G401 (cell line): ENCODE measurements at regions not wholly inside any gene's neighbourhood (a gene's known extent, or its start where the extent isn't known, plus 50 kb on each side); places are given as distances from the start of the nearest gene placed in this dataset.

Experiments used
- DNase-seq: peaks from one replicate; pipeline ENCODE4 v3.0.0-alpha.2; 2015; ENCODE audit warnings: low spot score
- in situ Hi-C: cut with HindIII; loops from 2 replicates; pipeline ENCODE4 v1.10.0; 2016; ENCODE audit warnings: low sequenced_read_pairs, mixed read lengths

DNA sequence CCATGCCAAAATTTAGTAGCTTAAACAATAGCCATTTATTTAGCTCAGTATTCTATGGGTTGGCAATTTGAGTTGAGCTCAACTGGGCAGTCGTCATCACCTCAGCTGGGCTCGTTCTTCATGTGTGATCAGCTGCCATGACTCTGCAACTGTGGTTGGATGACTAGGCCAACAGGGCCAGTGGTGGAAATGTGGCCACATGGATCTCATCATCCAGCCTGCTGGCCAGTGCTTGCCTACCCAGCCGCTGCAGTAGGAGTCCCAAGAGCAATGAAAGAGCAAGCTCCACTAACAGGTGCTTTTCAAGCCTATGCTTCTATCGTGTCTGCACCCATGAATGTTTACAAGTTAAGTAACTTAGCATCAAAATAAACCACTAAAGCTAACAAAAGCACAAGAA is 158.0 kb downstream of the ATPSCKMT start:
- in situ Hi-C loops: no loop called here

DNA sequence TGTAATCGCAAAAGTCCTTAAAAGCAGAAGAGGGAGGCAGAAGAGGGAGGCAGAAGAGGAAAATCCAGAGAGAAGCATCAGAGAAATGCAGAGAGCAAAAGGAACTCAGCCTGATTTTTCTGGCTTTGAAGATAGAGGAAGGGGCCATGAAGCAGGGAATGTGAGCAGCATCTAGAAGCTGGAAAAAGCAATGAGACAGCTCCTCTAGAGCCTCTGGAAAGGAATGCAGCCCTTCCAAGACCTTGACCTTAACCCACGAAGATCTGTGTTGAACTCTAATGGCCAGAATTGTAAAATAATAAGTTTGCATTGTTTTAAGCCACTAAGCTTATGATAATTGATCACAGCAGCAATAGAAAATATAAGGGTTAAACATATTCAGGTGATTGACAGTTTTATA is 159.6 kb downstream of the ATPSCKMT start:
- no peak for DNase-seq
- in situ Hi-C loops: no loop called here

More for the DNA sequence above, 158.0 kb downstream of the ATPSCKMT start:
- no peak for DNase-seq

DNA sequence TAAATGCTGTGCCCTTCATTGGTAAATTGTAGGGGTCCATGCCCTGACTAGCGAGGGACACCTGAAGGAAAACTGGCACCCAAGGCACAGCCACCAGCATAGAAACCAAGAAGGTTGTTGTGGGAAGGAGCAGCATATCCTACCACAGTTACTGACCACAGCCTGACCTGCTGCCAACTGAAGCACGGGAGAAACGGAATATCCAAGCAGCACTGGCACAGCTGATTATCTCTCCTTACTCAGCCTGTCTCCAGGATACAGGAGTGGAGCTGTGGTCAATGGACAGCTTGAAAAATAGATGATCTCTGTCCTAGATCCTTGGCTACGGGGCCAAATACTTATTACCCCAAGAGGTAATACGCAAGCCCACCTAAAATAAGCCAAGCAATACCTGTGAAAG is 164.5 kb downstream of the ATPSCKMT start:
- in situ Hi-C loops: no loop called here
- DNase-seq: no peak

DNA sequence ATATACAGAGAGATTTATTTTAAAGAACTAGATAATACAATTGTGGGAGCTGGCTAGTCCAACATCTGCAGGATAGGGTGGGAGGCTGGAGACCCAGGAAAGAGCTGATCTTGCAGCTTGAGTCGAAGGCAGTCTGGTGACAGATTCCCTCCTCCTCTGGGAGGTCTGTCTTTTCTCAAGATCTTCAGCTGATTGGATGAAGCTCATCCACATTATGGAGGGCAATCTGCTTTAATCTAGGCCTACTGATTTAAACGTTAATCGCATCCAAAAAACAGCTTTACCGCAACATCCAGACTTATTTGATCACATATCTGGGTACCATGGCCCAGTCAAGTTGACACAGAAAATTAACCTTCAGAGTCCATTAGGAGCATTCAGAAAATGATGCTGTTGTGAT is 168.1 kb downstream of the ATPSCKMT start:
- DNase-seq: no peak
- in situ Hi-C loops: no loop called here

DNA sequence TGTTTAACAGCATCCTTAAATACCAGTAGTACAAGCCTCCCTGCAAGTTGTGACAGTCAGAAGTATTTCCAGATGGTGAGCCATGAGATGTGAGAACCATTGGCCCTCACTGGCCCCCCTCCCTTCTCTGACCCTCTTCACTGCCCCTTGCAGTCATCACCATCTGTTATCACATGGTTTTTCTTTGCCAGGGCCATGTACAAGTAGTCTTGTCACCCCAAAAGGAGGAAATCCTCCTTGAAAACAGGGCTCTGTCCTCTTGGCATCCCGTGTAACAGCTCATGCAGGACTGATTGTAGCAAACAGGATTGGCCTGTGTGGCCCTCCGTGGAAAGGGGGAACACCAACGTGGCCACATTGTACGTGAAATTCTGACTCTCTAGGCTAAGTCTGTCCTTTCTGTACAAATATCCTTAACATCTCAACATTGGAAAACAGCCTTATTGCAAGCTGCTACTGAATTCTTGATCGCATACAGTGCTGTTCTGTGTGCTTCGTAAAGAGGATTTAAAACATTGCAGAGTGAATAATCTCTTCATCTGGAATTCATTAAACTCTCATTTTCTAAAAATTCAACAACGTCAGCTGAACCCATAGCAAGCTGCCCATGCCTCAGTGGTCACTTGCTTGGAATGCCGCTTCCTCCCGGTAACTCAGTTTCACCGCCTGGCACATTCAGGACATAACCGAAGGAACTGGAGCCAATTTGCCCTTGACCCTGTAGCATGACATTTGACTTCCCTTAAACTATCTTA is 171.7 kb downstream of the ATPSCKMT start:
- in situ Hi-C loops: no loop called here
- DNase-seq: no peak

DNA sequence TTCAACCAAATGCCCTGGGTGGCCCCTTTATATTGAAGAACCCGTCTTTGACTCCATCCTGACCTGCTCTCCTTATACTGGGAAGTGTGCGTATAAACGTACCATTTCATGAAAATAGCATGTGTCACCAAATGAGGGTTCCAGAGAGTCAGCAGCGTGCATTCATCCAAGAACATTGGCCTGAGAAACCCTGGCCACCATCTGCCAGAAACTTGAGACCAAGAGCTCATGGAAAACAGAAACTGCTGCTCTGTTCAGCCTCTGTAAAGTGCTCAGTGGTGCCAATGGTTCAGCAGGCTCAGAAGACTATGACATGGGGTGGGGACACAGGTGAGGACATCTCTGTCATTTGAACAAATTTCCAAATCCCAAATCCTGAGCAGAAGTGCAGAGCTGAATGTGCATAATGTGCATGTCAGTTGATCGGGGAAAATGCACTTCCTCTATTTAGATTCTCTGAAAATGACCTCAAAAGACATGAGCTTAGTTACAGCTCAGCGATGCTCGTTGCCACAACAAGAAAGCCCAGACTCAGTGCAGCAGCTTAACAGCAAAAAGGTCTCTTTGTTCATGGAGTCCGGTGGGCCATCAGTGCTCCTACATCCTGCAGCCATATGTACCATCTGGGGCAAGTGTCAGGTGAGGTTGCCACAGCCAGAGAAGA is 176.1 kb downstream of the ATPSCKMT start:
- in situ Hi-C loops: no loop called here
- no peak for DNase-seq

DNA sequence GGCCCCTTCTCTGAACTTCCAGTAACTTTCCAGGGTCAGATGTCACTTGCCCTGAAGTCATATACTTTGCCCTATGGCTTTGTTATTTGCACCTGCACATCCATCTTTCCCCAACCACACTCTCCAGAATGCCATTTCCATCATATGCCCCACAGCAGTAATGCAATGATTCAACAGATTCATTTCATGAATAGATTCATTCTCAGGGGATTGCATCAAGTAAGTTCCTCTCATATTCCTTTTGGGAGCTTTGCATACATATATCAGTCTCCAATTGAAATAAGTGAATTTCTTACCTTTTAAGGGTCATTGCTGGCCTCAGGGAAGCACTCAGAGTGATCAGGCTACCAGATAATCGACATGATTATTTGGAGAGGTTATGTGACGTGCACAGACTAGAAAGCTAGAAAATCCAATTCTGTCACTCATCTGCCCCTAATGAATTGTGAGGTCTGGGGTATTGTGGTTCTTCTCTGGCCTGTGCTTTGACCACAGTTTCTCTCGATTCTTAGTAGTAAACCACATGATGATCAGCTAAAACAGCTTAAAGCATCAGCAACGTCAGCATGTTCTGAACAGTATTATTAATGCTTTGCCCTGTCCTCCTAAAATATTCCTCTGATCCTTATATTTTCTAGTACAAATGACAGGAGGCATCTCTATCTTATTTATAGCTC is 179.9 kb downstream of the ATPSCKMT start:
- no peak for DNase-seq
- in situ Hi-C loops: no loop called here

DNA sequence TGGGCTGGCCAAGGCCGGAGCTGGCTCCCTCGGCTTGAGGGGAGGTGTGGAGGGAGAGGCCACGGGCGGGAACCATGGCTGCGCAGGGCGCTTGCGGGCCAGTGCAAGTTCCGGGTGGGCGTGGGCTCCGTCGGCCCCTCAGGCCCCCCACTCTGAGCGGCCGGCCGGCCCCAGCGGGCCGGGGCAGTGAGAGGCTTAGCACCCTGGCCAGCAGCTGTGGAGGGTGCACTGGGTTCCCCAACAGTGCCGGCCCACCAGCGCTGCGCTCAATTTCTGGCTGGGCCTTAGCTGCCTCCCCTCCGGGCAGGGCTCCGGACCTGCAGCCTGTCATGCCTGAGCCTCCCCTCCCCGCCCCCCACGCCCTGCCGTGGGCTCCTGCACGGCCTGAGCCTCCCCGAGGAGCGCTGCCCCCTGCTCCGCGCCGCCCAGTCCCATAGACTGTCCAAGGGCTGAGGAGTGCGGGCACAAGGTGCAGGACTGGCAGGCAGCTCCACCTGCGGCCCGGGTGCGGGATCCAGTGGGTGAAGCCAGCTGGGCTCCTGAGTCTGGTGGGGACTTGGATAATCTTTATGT is 184.2 kb downstream of the ATPSCKMT start:
- in situ Hi-C loops: no loop called here
- no peak for DNase-seq

DNA sequence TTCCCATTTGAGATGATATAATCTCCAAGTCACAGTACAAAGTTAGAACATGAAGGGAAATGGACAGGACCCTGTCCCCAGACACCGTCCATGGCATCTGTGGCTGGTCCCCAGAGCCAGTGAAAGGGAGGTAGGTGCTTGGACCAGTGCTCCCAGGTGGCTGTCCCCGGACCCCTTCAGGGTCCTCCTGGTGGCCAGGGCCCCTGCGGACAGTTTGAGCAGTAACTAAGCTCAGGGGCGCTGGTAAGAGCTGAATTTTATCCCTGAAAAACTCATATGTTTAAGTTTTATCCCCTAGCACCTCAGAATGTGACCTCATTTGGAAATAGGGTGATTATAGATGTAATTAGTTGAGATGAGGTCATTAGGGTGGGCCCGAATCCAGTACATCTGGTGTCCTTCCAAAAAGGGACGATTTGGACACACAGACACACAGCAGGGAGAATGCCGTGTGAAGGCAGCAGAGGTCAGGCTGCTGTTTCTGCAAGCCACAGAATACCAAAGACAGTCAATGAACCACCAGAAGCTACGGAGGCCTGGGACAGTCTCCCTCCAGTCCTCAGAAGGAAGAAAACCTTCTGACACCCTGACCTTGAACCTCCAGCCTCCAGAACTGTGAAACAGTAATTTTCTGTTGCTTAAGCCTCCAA is 185.0 kb downstream of the ATPSCKMT start:
- in situ Hi-C loops: no loop called here
- DNase-seq: no peak

DNA sequence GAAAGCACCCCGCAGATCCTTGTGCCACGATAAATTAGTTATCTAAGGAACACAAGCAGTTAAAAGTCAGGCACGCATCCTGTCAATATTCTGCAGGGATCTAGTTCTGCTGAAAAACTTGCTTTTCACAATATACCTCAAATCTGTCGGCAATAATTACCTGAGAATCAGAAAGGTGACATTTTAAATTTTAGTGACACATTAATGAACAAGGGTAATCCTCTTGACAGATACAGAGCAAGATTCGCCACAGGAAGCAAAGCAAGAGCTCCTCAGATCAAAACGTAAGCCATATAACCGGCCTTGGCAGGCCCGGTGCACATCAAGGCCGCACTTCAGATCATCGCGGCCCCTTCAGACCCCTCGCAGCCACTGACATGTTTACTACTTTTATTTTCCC is 185.7 kb downstream of the ATPSCKMT start:
- no peak for DNase-seq
- in situ Hi-C loops: no loop called here

DNA sequence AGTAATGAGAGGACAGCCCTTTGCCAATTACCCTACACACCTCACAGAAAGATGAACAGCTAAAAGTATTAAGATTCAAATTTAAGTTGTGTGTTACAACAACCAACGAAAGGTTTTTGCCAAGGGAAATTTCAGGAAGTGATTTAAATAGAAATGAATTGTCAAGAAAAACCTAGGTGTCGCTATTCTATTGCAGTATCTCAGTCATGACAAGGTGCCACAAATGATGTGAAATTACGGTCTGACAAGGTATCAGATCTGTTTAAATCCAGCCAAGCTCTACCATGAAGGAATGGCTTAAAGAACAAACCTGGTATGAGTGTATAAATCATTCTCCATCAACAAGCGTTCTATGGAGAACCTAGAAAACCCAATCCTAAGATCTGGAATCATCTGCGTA is 189.7 kb downstream of the ATPSCKMT start:
- in situ Hi-C loops: no loop called here
- no peak for DNase-seq

DNA sequence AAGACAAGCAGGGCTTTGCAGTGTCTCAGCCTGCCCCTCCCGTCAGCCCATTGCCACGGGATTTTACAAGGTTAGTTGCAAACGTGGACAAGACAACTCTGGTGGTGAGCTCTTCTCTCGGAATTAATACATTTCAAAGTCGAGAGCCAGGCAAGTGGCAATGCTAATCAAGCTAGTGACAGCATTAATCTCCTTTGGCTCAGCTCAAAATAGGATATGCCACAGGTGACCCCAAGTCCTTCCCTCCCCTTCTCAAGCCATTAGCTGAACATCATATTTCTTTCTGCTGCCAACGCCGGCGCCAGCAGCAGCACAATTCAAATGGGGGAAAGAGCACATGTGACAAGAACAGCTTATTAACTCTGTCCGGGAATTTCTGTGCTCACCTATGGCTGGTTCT is 190.1 kb downstream of the ATPSCKMT start:
- DNase-seq: no peak
- in situ Hi-C loops: no loop called here

DNA sequence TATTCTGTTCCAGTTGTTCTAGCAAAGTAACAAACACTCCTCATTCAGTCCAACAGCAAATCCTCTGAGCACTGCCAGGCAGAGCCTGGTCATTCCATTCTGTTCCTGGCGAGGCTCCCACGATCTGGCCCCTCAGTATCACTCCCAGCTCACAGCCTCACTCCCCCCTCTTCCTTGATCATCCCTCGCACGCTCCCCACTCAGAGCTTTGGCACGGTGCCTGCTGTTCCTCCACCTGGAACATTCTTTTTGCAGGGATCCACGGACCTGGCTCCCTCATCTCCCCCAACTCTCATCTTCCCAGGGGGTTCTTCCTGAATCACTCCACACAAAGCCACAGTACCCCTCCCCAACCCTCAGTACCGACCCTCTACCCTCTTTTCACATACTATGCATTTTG is 192.3 kb downstream of the ATPSCKMT start:
- DNase-seq: no peak
- in situ Hi-C loops: no loop called here

DNA sequence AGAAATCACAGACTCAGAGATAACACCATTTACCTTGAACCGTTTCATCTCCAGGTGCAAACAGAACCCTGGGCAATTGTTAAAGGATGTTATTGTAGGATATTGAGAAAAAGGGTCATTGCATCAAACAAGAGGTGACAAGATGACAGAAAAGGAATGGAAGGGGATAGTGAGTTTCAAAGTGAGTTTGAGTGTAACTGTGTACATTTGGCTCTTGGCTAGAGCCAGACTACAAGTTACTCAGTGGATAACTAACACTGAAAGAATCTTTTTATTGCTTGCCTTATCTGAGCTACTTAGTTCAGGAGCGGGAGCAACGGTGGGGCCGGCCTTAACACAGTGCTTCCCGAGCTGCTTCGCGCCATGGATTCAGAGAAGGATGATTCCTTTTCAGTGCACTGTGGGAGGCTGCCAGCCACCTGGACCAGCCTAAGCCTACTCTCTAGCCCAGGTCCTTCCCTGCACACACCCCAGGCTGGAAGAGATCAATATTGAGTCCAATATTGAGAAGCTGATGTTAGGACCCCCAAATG is 193.4 kb downstream of the ATPSCKMT start:
- DNase-seq: no peak
- in situ Hi-C loops: no loop called here

DNA sequence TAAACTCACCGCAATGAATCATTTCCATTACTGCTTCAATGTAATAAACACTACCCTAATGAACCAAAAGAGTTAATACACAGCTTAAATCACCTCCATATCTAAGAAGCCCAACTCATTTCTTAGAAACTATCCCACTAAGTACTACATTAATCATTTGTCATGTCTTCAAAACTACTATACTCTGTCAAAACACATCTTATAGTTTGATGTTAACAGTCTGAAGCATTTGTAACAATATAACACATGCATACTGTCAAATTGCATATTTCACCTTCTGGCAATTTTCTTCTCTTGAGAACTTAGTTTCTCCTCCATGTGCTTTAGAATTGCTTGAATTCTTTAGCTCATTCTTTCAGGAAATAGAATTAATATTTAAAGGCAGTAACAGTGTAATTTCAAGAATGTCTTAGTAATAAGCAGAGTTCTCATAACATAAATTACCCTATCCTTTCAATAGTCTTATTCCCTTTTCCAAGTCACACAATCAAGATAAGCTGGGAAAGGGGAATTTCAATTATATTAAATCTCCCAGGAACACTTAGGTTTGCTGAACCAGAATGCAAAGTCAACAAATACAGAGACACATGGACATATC is 199.7 kb downstream of the ATPSCKMT start:
- no peak for DNase-seq
- in situ Hi-C loops: no loop called here

DNA sequence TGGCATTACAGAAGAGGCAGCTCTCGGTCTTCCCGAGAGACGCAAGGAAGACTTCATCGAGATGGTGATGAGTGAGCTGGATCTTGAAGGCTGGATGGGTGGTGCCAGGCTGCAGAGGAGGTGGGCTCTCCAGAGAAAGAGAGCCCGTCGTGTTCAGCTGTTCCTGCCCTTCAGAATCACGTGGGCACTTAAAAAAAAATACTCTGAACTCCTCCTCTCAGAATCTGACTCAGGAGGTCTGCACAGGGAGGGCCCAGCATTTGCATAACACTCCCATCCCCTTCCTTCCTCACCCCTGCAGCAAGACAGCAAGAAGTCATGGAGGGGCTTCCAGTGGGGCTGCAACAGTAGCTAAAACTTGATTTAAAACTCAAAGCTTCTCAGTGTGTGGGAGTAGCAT is 203.0 kb downstream of the ATPSCKMT start:
- in situ Hi-C loops: no loop called here
- no peak for DNase-seq

DNA sequence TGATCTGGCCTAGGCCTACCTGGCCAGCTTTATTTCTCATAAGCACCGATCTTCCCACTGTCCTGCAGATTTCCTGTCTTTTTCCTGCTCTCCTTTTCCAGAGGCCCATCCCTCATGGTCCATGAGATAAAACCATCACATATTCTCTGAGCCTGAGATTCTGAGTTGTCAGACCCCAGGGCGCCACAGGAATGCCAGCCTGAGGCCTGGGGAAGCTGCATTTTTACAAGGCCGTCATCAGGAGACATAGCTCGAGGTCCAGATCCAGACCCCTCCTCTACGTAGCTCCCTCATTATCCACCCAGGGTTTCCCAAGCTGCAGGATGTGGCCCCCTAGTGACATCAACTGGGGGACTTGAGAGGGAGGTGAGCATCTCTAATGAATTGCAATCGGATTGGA is 204.3 kb downstream of the ATPSCKMT start:
- in situ Hi-C loops: no loop called here

DNA sequence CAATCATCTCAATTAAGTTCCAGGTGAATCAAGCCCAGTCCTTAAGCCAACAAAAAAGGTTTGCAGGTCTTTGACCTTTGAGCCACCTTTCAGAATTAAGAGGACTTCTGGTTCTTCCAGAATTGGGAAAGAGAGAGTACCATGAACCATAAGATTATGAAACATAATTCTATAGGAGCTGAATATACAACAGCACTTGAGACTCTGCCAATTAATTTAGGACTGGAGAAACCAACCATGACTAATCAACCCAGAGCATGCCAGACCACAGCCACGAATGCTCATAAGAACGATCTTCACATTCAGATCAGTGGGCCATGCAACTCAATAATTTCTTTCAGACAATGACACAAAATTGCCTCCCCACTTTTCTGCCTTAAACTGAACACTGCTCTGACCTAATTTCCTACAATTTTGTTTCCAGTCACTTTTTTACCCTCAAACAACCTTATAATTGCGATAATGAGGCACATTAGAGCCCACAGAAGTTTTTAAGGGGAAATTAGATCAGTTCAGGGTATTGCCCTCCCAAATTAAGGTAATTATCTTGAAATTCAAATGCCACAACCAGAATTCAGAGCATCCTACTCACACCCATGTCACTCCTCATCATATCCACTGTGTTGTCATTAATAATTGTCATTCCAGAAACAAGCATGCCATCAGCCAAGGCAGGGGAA is 213.4 kb downstream of the ATPSCKMT start:
- in situ Hi-C loops: no loop called here

More for the DNA sequence above, 204.3 kb downstream of the ATPSCKMT start:
- DNase-seq: no peak

DNA sequence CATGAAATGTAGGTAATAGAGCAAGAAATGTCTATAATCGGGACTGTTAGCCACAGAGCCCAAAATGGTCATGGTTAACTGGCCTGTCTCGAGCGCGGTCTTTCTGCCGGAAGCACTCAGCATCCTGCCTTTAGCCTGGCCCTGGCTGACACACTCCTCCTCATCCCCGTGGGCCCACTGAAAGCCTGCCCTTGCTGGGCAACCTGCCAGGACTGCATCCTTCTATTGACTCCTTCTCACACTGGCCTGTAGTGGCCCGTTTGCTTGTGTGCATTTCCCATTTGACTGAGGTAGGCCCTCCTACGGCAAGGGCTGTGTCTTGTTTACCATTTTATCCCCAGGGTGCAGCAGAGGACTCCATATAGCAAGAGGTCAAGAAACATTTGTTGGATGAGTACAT is 215.7 kb downstream of the ATPSCKMT start:
- in situ Hi-C loops: no loop called here
- DNase-seq: no peak

More for the DNA sequence above, 213.4 kb downstream of the ATPSCKMT start:
- DNase-seq: no peak
